ENCODE measurements at regions not wholly inside any gene's neighbourhood (a gene's known extent, or its start where the extent isn't known, plus 50 kb on each side); places are given as distances from the start of the nearest gene placed in this dataset.

DNA sequence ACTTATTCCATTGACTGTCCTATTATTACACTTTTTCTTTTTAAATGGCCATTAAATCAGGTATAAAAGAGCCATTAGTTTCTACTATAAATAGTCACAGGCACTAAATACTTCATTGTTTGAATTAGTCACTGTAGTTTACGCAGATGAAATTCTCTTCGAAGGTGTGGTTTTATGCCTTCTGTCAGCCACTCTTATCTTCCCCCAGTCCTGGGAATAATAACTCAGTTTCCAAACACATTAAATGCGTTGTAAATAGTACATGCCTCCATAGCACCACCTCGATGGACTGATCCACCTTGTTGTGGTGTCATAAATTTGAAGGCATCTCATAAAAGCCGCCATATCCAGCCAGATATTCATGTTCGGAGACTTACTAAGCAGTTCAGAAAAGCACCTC, 72.1 kb upstream of the PARD3B start:
- no peak for DNase-seq (ENCODE audit: low read depth in 3 of 3)

DNA sequence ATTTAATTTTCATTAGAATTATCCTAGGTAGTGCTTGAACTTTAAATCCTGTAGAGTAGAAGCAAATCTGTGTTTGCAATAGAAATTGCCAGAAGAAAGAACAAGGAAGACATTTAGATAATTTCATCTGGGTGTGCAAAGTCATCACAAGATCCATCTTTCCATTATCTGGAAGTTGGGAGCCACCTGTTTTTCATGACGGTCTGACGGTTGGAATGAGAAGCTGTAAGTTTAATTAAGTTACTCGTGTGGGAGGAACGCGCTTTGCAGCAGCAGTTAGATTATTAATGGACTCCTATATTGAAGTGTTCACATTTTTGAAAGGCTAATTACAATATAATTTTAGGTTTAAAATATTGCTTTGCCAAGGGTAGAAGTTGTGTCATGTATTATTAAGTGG, 69.9 kb upstream of the PARD3B start:
- no peak for DNase-seq (ENCODE audit: low read depth in 3 of 3)

DNA sequence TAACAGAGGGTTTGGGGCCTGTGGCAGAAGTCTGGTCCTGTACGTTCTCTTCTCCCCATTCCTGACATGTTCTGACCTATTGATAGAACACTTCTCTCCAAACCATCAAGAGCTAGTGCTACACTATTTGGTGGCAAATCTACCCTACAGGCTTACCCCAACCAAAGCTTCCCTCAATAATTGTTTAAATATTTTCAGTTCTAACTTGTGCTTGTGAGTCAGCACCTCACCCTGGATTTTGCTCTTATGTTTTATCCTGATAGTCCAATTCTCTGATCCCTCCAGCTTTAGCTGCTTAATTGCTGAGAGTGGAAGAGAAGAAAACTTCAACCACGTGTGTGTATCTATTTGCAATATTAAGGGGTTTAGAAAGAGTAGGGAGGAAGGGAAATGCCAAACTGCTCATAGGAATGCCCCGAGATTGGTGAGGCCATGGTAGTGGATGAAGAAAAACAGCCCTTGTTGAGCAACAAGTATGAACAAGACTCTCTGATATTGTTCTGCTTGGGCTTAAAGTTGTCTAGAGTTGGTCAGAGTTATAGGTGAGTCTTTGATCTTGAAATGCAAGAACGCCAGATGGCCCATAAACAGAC, 67.8 kb upstream of the PARD3B start:
- no peak for DNase-seq (ENCODE audit: low read depth in 3 of 3)

DNA sequence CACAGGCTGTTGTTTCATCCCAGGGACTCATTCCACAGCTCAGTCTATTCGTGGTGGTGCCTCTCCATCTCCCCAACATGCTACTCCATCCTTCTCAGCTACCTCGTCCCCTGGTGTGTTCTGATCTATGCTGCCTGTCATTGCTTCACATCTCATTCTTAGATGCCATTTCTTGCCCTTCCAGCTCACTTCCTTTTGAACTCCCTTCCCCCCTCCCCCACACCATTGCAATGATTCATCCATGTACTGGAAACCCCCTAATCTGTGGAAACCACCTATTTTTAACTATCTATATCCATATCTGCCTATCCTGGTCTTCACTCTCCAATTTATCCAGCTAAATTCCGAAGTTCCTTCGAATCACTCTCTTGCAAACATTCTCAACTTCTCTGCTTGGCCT, 65.7 kb upstream of the PARD3B start:
- DNase-seq (ENCODE audit: low read depth in 3 of 3), result no peak

DNA sequence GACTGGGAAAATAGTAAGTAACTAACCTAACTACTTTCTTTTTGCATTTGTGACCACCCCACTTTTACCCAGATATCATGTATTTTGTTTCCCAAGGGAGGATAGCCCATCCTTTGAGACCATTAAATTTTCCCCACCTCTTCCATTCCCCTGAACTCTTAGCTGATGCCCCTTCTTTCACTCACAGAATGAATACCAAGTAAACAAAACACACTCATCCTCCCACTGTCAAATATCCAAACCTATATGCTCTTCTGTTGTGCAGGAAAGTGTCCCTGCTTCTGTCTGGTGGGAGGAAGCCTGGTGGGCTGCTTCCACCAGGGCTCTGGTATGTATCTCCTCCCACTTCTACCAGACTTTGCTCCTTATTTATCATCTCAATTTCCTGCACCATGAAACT, 64.6 kb upstream of the PARD3B start:
- no peak for DNase-seq (ENCODE audit: low read depth in 3 of 3)

DNA sequence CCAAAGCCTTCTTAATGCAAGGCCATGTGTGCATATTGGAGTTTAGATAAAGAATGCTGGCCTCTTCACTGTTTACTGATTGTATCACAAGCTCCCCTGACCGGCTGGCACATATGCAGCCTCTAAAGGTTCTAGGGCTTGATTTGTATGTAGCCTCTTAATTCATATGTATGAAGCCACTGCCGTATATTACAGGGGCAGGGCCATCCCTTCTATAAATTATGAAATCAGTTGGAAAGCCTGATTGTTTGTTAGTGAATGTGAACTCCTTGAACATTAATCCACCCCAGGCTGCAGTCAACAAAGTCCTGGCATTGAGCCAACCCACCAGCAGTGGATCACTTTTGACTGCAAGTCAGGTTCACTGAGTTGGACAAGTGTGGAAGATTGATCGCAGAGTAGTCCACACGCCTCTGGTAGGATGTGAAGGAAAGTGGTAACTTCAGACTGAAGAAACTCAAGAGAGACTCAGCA, 61.6 kb upstream of the PARD3B start:
- no peak for DNase-seq (ENCODE audit: low read depth in 3 of 3)

DNA sequence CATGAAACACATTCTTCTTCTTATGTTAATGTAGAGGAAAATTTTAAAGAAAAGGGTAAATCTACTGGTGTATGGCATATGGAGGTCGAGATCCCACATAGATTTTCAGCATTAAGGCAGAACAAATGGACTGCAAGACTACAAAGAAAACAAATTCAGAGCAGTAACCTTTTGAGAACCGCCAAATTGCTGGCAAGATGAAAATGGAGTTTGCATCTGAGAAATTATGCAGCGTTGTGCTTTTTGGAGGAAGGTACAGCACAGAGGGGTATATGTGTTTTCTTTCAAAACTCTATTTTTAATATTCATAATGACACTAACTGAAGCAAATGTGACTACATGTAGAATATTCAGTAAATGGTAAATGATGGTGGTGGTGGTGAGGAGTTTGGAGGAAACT, 59.0 kb upstream of the PARD3B start:
- DNase-seq (ENCODE audit: low read depth in 3 of 3), result no peak

DNA sequence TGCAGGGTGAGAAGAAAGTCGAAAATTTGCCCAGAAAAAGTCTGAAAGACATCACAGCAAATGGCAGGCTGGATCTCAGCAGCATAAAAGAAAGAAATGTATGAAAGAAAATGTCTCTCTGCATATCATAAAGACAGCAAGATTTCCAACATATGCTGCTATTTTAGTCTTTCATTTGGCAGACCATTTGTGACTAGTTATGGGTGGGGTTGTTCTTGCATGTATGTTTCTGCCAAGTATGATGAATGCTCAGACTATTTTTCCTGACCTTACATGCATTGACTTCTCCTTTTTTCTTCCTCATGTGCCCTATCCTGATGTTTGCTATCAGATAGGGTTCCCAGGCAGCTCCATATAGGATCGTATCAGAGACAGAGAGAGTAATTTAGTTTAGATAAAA, 58.5 kb upstream of the PARD3B start:
- DNase-seq (ENCODE audit: low read depth in 3 of 3), result no peak

DNA sequence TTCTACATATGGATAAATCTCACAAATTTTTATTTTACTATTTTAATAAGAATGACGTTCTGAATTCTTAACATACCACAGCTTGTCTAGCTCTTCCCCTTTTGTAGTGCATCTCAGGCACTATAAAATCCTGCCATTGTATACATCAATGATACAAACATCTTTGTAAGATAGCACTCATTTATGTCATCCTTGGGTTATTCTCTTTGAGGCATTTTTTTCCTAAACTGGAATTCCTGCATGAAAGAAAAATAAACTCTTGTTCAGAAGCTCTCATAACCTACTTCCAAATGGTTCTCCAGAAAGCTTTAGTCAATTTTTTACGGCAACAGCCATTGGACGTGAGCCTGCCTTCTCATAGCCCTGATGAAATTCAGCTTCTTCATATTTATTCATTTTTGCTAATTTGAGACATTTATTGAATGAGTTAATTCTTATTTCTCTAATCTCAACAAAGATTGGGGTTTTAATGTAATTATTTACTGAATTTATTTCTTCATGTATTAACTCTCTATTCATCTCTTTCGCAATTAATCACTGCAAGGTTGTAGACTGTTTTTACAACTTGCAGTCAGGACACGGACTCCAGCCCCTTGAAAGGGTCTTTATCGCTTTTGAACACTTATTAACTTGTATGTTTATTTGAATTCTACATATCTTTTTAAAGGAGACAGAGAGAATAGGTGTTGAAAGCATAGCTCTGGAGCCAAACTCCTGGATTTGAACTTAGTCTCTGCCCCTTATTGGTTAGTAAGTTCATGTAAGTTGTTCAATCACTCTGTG, 57.6 kb upstream of the PARD3B start:
- DNase-seq (ENCODE audit: low read depth in 3 of 3), result no peak

DNA sequence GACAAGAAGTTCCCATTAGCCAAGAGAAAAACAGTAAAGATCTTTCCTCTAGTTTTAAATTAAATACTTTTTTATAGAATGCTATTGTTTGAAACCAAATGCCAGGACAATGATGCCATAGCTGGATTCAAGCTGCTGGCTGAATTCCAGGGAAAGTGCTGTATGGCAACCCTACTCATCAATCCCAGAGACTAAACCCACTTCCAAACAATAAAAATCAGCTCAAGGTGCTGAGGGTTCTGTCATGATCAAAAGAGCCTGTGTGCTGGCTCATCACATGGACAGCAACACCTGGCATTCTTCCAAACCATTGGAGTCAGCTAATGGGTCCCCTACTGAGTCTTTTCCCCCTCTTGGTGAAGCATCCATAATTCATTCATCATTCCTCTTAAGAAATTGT, 53.7 kb upstream of the PARD3B start:
- DNase-seq (ENCODE audit: low read depth in 3 of 3), result no peak

DNA sequence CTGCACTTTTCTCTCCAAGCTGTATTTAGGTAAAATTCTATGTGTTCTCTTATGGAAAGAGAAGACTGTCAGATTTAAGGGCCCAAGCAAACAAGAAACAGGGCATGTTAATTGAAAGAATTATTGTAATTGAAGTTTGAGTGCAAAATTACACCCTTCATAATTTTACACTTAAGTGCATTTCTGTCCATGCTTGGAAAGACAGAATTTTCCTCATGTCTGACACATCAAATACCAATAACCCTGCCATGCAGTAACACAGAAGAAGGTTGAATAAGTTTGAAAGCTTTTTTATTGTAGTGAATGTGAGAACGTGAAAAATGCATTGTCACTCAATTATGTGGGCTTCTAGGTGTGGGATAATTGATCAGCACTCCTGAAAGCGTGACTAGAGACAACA, 52.9 kb upstream of the PARD3B start:
- DNase-seq (ENCODE audit: low read depth in 3 of 3), result no peak

DNA sequence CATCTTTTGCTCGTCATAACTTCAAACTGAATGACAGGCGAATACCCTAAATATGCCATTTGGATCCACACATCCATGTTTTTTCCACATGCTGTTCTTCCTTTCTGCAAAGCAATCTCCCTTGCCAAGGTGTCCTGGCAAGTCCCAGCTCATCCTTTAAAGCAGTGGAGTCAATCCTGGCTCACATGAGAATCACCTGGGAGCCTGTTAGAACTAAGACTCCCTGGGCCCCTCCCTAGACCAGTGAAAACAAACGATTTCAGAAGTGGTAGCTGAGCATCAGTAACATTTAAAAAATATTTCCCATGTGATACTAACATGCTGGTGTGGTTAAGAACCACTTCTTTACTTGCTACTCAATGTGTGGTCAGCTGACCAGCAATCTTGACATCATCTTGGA, 50.6 kb upstream of the PARD3B start:
- DNase-seq (ENCODE audit: low read depth in 3 of 3), result no peak

DNA sequence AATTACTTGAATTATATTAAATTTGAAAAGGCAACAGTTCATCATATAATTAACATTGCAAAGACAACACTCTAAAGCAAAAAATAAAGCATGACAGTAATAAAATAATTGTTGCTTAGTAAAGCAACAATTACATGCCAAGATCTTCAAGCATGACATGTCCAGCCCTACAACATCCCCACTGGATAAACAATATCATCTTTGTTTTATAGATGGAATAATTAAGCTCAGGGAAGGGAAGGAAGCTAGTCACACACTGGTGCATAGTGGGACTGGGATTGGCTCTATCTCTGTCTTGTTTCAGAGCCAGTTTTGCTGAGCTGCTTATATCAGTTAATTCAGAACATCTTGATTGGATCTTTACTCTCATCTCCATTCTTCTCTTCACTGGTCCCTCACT, 49.9 kb upstream of the PARD3B start:
- no peak for DNase-seq (ENCODE audit: low read depth in 3 of 3)
